ENCODE measurements at regions not wholly inside any gene's neighbourhood (a gene's known extent, or its start where the extent isn't known, plus 50 kb on each side); places are given as distances from the start of the nearest gene placed in this dataset.

DNA sequence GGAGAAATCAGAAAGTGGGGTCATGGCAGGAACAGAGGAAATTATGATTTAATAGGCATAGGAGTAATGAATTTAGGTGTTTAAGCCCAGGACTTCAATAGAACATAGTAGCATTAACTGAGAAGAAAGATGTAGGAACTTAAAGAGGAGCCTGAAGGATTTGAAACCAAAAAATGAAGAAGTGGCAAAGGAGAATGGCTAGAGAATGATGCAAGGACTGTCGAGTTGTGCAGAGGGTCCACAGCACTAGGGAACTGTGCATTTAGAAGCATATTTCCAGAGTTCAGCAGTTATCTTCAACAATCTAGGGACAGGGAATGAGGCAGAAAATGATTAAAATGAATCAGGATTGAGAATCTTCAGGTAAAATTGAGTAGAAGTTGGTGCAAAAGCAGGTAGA lies 328.1 kb upstream of the LYPLAL1 start:
- no TSS peak for BruUV-seq (replicated peaks)
- Histone ChIP-seq H3K27me3 (replicated peaks; ENCODE audit: control insufficient read depth, insufficient read depth, low read length) (no peaks in the 10 kb centered on the region), H3K9me3 (no peaks in the 10 kb centered on the region), H3K4me3 (ENCODE audit: low read depth, low read length) (no peak overlapping the region), H3K36me3 (ENCODE audit: control insufficient read depth, insufficient read depth, low read length) (no peaks in the 10 kb centered on the region), H3K4me1 (no peaks in the 10 kb centered on the region)
- ChIA-PET CTCF (no interaction called here), POLR2A (no interaction called here)
- intact Hi-C loops (cut with micrococcal nuclease; ENCODE audit: unreplicated experiment): no loop called here
- H3K4me1 Mint-ChIP-seq (ENCODE audit: low read depth, unreplicated experiment): no peaks in the 10 kb centered on the region
- TF ChIP-seq, protein P1, sequence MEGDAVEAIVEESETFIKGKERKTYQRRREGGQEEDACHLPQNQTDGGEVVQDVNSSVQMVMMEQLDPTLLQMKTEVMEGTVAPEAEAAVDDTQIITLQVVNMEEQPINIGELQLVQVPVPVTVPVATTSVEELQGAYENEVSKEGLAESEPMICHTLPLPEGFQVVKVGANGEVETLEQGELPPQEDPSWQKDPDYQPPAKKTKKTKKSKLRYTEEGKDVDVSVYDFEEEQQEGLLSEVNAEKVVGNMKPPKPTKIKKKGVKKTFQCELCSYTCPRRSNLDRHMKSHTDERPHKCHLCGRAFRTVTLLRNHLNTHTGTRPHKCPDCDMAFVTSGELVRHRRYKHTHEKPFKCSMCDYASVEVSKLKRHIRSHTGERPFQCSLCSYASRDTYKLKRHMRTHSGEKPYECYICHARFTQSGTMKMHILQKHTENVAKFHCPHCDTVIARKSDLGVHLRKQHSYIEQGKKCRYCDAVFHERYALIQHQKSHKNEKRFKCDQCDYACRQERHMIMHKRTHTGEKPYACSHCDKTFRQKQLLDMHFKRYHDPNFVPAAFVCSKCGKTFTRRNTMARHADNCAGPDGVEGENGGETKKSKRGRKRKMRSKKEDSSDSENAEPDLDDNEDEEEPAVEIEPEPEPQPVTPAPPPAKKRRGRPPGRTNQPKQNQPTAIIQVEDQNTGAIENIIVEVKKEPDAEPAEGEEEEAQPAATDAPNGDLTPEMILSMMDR (IDR thresholded peaks at IDR 0.05; ENCODE audit: insufficient read depth in 1 of 2, low read depth in 1 of 2, low read length in 1 of 2, severe bottlenecking in 1 of 2, unreplicated experiment in 1 of 2): no peak
- H3K27ac Mint-ChIP-seq (ENCODE audit: unreplicated experiment): no peak overlapping the region
- no peaks in the 10 kb centered on the region for H3K27me3 Mint-ChIP-seq (ENCODE audit: insufficient read depth, unreplicated experiment)
- DNase-seq: no peak
- no peaks in the 10 kb centered on the region for H3K36me3 Mint-ChIP-seq (ENCODE audit: insufficient read depth, unreplicated experiment)
- H3K4me3 Mint-ChIP-seq (ENCODE audit: unreplicated experiment): no peak overlapping the region
- H3K9me3 Mint-ChIP-seq (ENCODE audit: unreplicated experiment): peaks cover 9% of the 10 kb centered on the region

DNA sequence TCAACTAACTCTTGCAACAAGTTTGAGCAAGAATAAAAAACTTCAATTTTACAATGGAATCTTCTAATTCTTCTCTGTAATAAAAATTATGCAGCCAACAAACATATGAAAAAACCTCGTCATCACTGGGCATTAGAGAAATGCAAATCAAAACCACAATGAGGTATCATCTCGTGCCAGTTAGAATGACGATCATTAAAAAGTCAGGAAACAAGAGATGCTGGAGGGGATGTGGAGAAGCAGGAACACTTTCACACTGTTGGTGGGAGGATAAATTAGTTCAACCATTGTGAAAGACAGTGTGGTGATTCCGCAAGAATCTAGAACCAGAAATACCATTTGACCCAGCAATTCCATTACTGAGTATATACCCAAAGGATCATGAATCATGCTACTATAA lies 327.5 kb upstream of the LYPLAL1 start:
- Histone ChIP-seq H3K9me3 (no peaks in the 10 kb centered on the region), H3K4me3 (ENCODE audit: low read depth, low read length) (no peak overlapping the region), H3K27me3 (replicated peaks; ENCODE audit: control insufficient read depth, insufficient read depth, low read length) (no peaks in the 10 kb centered on the region), H3K36me3 (ENCODE audit: control insufficient read depth, insufficient read depth, low read length) (no peaks in the 10 kb centered on the region), H3K4me1 (no peaks in the 10 kb centered on the region)
- Mint-ChIP-seq H3K36me3 (ENCODE audit: insufficient read depth, unreplicated experiment) (no peaks in the 10 kb centered on the region), H3K4me1 (ENCODE audit: low read depth, unreplicated experiment) (no peaks in the 10 kb centered on the region), H3K27me3 (ENCODE audit: insufficient read depth, unreplicated experiment) (no peaks in the 10 kb centered on the region), H3K9me3 (ENCODE audit: unreplicated experiment) (peaks cover 9% of the 10 kb centered on the region), H3K4me3 (ENCODE audit: unreplicated experiment) (no peak overlapping the region), H3K27ac (ENCODE audit: unreplicated experiment) (no peak overlapping the region)
- DNase-seq: no peak
- CTCF ChIA-PET: no interaction called here
- TF ChIP-seq, protein P1 (IDR thresholded peaks at IDR 0.05; ENCODE audit: insufficient read depth in 1 of 2, low read depth in 1 of 2, low read length in 1 of 2, severe bottlenecking in 1 of 2, unreplicated experiment in 1 of 2): no peak
- intact Hi-C loops (cut with micrococcal nuclease; ENCODE audit: unreplicated experiment): no loop called here
- no TSS peak for BruUV-seq (replicated peaks)
- POLR2A ChIA-PET: no interaction called here

DNA sequence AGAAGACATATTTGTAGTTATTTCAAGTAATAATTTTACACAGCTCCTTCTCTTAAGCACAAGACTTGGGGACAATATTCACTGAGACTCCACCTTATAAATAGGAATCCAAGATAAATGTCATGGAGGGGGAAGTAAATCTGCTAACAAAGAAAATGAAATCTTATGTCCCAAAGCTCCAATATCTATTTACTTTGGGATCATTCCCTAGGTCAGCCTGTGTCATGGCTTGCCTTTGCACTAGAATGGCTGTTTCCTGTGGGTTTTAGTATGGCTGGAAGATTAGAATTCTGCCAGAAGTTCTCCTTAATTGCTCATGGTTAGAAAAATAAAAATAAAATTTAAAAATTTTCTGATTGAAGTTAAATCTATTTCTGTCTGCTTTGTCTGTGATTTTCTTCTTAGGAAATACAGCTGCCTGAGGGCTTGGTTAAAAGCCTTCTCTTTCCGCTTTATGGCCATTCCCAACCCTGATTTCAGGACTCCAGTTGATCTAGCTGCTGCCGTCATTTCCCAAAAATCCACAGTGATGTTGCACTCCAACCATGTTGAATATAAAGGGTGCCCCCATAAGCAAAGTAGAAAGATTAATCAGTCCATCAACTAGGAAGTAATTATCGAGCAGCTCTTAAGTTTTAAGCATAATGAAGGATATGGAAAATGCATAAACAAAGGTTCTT lies 326.4 kb upstream of the LYPLAL1 start:
- no TSS peak for BruUV-seq (replicated peaks)
- no peak overlapping the region for H3K27ac Mint-ChIP-seq (ENCODE audit: unreplicated experiment)
- POLR2A ChIA-PET: no interaction called here
- no peak overlapping the region for H3K4me3 ChIP-seq (ENCODE audit: low read depth, low read length)
- intact Hi-C loops (cut with micrococcal nuclease; ENCODE audit: unreplicated experiment): no loop called here
- H3K4me1 ChIP-seq: no peaks in the 10 kb centered on the region
- no peaks in the 10 kb centered on the region for H3K9me3 ChIP-seq
- H3K27me3 Mint-ChIP-seq (ENCODE audit: insufficient read depth, unreplicated experiment): no peaks in the 10 kb centered on the region
- no peaks in the 10 kb centered on the region for H3K36me3 Mint-ChIP-seq (ENCODE audit: insufficient read depth, unreplicated experiment)
- TF ChIP-seq, protein P1 (IDR thresholded peaks at IDR 0.05; ENCODE audit: insufficient read depth in 1 of 2, low read depth in 1 of 2, low read length in 1 of 2, severe bottlenecking in 1 of 2, unreplicated experiment in 1 of 2): no peak
- H3K9me3 Mint-ChIP-seq (ENCODE audit: unreplicated experiment): peaks cover 9% of the 10 kb centered on the region
- no peaks in the 10 kb centered on the region for H3K4me1 Mint-ChIP-seq (ENCODE audit: low read depth, unreplicated experiment)
- no peaks in the 10 kb centered on the region for H3K27me3 ChIP-seq (replicated peaks; ENCODE audit: control insufficient read depth, insufficient read depth, low read length)
- CTCF ChIA-PET: no interaction called here
- H3K4me3 Mint-ChIP-seq (ENCODE audit: unreplicated experiment): no peak overlapping the region
- no peaks in the 10 kb centered on the region for H3K36me3 ChIP-seq (ENCODE audit: control insufficient read depth, insufficient read depth, low read length)
- DNase-seq: no peak
